K562 (cell line): ENCODE measurements at regions not wholly inside any gene's neighbourhood (a gene's known extent, or its start where the extent isn't known, plus 50 kb on each side); places are given as distances from the start of the nearest gene placed in this dataset.

Source experiments
- ATAC-seq: fragments of 200-7000 bp; cut with Tn5 transposase; 3 replicates; pipeline ENCODE4 v1.9.1; 2020; ENCODE audit warnings: moderate library complexity
- BruUV-seq: library from RNA; stranded (reverse); fragments of 400-500 nt; replicated peaks from 2 replicates; lab custom pipeline; 2021; lab: Mats Ljungman, UMichigan
- CTCF ChIA-PET: fragments of 300-600 bp; formaldehyde crosslinking; extraction: SDS; loops from one replicate; lab custom pipeline; 2021; ENCODE audit warnings: low intra/inter-chr PET ratio; lab: Yijun Ruan, JAX
- POLR2A ChIA-PET: fragments of 300-600, 350-650 bp; sonication (Branson Sonifier 250); formaldehyde crosslinking; extraction: SDS; loops from one replicate; lab custom pipeline; 2021; ENCODE audit warnings: antibody characterized with exemption, inconsistent platforms; lab: Yijun Ruan, JAX
- DNase-seq, 4 experiments: peaks; one replicate each; pipeline versions ENCODE4 v3.0.0 to v3.0.0-alpha.2; 2011 to 2018; ENCODE audit warnings: low spot score in 3 of 4, mixed read lengths in 3 of 4; ENCODE audit errors: extremely low read depth in 1 of 4
- FAIRE-seq: peaks from 2 replicates; lab custom pipeline; 2011; peaks lifted over from hg19 to GRCh38; lab: Jason Lieb, UNC
- H2AFZ ChIP-seq: 2 replicates; pipeline ENCODE4 v1.6.0; 2011; ENCODE audit warnings: low read depth, low read length, control low read depth, inconsistent platforms
- H3K27ac ChIP-seq: fragments of 200-600 bp; 3 replicates; pipeline ENCODE4 v1.8.0; 2011; ENCODE audit warnings: low read depth, mild to moderate bottlenecking, control low read depth, inconsistent platforms, low read length, moderate library complexity, mixed read lengths; ENCODE audit errors: extremely low read depth
- H3K27me3 ChIP-seq, 2 experiments: fragments of 300-600 bp in 1 of 2; 2 replicates in 1 of 2; 3 replicates in 1 of 2; pipeline versions ENCODE4 v1.6.0 to v1.8.0; 2011; ENCODE audit warnings: inconsistent platforms in 2 of 2, low read length in 2 of 2, mild to moderate bottlenecking in 1 of 2, mixed read lengths in 1 of 2, moderate library complexity in 1 of 2; ENCODE audit not compliant: control insufficient read depth in 2 of 2, insufficient read depth in 2 of 2
- H3K36me3 ChIP-seq: fragments of 300-600 bp; 3 replicates; pipeline ENCODE4 v1.8.0; 2011; ENCODE audit warnings: mild to moderate bottlenecking, low read length, inconsistent platforms; ENCODE audit not compliant: control insufficient read depth, insufficient read depth
- H3K4me1 ChIP-seq, 2 experiments: fragments of 200-600 bp in 1 of 2; replicated peaks in 1 of 2; 2 replicates in 1 of 2; 3 replicates in 1 of 2; pipeline versions ENCODE4 v1.5.1 to v1.8.0; 2011; ENCODE audit warnings: inconsistent platforms in 2 of 2, low read length in 2 of 2, mild to moderate bottlenecking in 1 of 2, mixed read lengths in 1 of 2, moderate library complexity in 1 of 2; ENCODE audit not compliant: control insufficient read depth in 2 of 2, insufficient read depth in 2 of 2
- H3K4me2 ChIP-seq: 2 replicates; pipeline ENCODE4 v1.6.1; 2011; ENCODE audit warnings: low read length, control low read depth, inconsistent platforms, mixed read lengths; ENCODE audit not compliant: insufficient read depth
- H3K4me3 ChIP-seq: fragments of 200-600 bp; sonication (generic), shearing (Covaris generic); 2 replicates; pipeline ENCODE4 v1.5.1; 2016; ENCODE audit warnings: control low read depth, inconsistent platforms
- H3K79me2 ChIP-seq: fragments of 200-600 bp; 3 replicates; pipeline ENCODE4 v1.8.0; 2011; ENCODE audit warnings: low read length, inconsistent platforms; ENCODE audit not compliant: control insufficient read depth, insufficient read depth
- H3K9ac ChIP-seq, 2 experiments: 2 replicates each; pipeline versions ENCODE4 v1.6.0 to v1.6.1; 2011; ENCODE audit warnings: low read depth in 2 of 2, low read length in 2 of 2, control low read depth in 1 of 2, inconsistent platforms in 1 of 2, mild to moderate bottlenecking in 1 of 2, mixed read lengths in 1 of 2; ENCODE audit not compliant: insufficient read depth in 1 of 2
- H3K9me1 ChIP-seq: one replicate; pipeline ENCODE4 v1.6.0; 2011; ENCODE audit warnings: inconsistent platforms, mild to moderate bottlenecking, low read length, moderate library complexity; ENCODE audit not compliant: control insufficient read depth, insufficient read depth
- H3K9me3 ChIP-seq: replicated peaks from 2 replicates; pipeline ENCODE4 v1.5.1; 2011; ENCODE audit warnings: low read depth, low read length, inconsistent platforms; ENCODE audit not compliant: control insufficient read depth, insufficient read depth
- H4K20me1 ChIP-seq: replicated peaks from 2 replicates; pipeline ENCODE4 v1.6.1; 2011; ENCODE audit warnings: low read length, inconsistent platforms, mixed read lengths; ENCODE audit not compliant: control insufficient read depth, insufficient read depth
- BHLHE40 ChIP-seq: IDR thresholded peaks from 2 replicates; pipeline ENCODE4 v1.6.1; 2011; ENCODE audit warnings: low read length, improper control_type of control experiment
- CAMTA2 ChIP-seq: fragments of 250-450 bp; sonication (Bioruptor Pico); conservative IDR thresholded peaks from 2 replicates; pipeline ENCODE4 v1.5.1; 2022
- CEBPG ChIP-seq, 3 experiments: fragments of 200-800 bp in 1 of 3; sonication (Bioruptor generic) in 1 of 3; sonication (generic) in 1 of 3; formaldehyde crosslinking in 1 of 3; IDR thresholded peaks in 2 of 3; conservative IDR thresholded peaks in 1 of 3; 2 replicates each; pipeline versions ENCODE4 v1.6.1 to v1.8.0; 2016 to 2022; ENCODE audit warnings: missing compliant biosample characterization in 2 of 3, missing genetic modification characterization in 2 of 3, mild to moderate bottlenecking in 1 of 3, missing genetic modification reagents in 1 of 3
- EGR1 ChIP-seq: fragments of 450-650 bp; conservative IDR thresholded peaks from 2 replicates; pipeline ENCODE4 v1.6.1; 2017; ENCODE audit warnings: mild to moderate bottlenecking
- EP400 ChIP-seq: fragments of 450-650 bp; IDR thresholded peaks from 2 replicates; pipeline ENCODE4 v1.6.1; 2017; ENCODE audit warnings: antibody characterized with exemption, mild to moderate bottlenecking, moderate library complexity
- FOXJ2 ChIP-seq: fragments of 200-800 bp; sonication (Bioruptor generic); IDR thresholded peaks from 2 replicates; pipeline ENCODE4 v1.6.1; 2016; ENCODE audit warnings: missing genetic modification characterization, missing compliant biosample characterization
- HDAC2 ChIP-seq: fragments of 450-650 bp; IDR thresholded peaks from 2 replicates; pipeline ENCODE4 v1.6.1; 2016; ENCODE audit warnings: mild to moderate bottlenecking
- HMGN3 ChIP-seq: IDR thresholded peaks from 2 replicates; pipeline ENCODE4 v1.6.1; 2011; ENCODE audit warnings: borderline replicate concordance, low read depth, mild to moderate bottlenecking, mixed read lengths, low read length; ENCODE audit not compliant: insufficient read length; ENCODE audit errors: extremely low read depth
- IFI16 ChIP-seq: fragments of 250-450 bp; sonication (Bioruptor Pico); IDR thresholded peaks from 2 replicates; pipeline ENCODE4 v2.1.2; 2022; ENCODE audit warnings: mild to moderate bottlenecking, inconsistent platforms
- RAD51 ChIP-seq: fragments of 450-650 bp; IDR thresholded peaks from 2 replicates; pipeline ENCODE4 v1.7.1; 2016; ENCODE audit warnings: low read depth, mild to moderate bottlenecking, borderline replicate concordance
- RBM25 ChIP-seq: fragments of 200-400 bp; formaldehyde crosslinking; IDR thresholded peaks from 2 replicates; pipeline ENCODE4 v1.6.1; 2018; ENCODE audit warnings: low read length, low read depth, moderate library complexity; ENCODE audit not compliant: severe bottlenecking
- STAT5A ChIP-seq: IDR thresholded peaks from 2 replicates; pipeline ENCODE4 v1.6.1; 2012; ENCODE audit warnings: low read length, inconsistent platforms, borderline replicate concordance
- TAF7 ChIP-seq: fragments of 450-650 bp; IDR thresholded peaks from 2 replicates; pipeline ENCODE4 v1.6.1; 2016; ENCODE audit warnings: missing genetic modification characterization, missing compliant biosample characterization
- TAL1 ChIP-seq: fragments of 450-650 bp; IDR thresholded peaks from 2 replicates; pipeline ENCODE4 v1.6.1; 2016; ENCODE audit warnings: mild to moderate bottlenecking
- TCF7L2 ChIP-seq: fragments of 150-350 bp; IDR thresholded peaks from 2 replicates; pipeline ENCODE4 v1.6.1; 2016; ENCODE audit warnings: low read depth, mild to moderate bottlenecking, low read length, moderate library complexity
- YY1 ChIP-seq, 3 experiments: IDR thresholded peaks; 2 replicates each; pipeline ENCODE4 v1.6.1; 2011; ENCODE audit warnings: low read length in 2 of 3, mild to moderate bottlenecking in 2 of 3, moderate library complexity in 2 of 3, borderline replicate concordance in 1 of 3, control low read depth in 1 of 3, low read depth in 1 of 3; ENCODE audit not compliant: insufficient read depth in 3 of 3, insufficient replicate concordance in 2 of 3, control insufficient read depth in 1 of 3, insufficient read length in 1 of 3; ENCODE audit errors: extremely low read depth in 1 of 3
- ZKSCAN1 ChIP-seq: fragments of 150-350 bp; IDR thresholded peaks from 2 replicates; pipeline ENCODE4 v1.6.1; 2016; ENCODE audit warnings: low read depth, low read length
- ZNF699 ChIP-seq: fragments of 250-450 bp; sonication (Bioruptor Pico); IDR thresholded peaks from 2 replicates; pipeline ENCODE4 v1.8.0; 2021; ENCODE audit warnings: mild to moderate bottlenecking, moderate library complexity; ENCODE audit not compliant: insufficient replicate concordance
- WGBS: fragments of 100-300 bp; shearing (Covaris generic); methylation state at CpG from one replicate; pipeline ENCODE4 v1.1.6; 2016; ENCODE audit warnings: low coverage, mixed read lengths; ENCODE audit not compliant: insufficient coverage; ENCODE audit errors: missing lambda C conversion rate; 5-methylcytosine and 5-hydroxymethylcytosine counted together
- in situ Hi-C: fragments of 300-500 bp; cut with MboI; formaldehyde crosslinking; loops from 4 replicates; pipeline ENCODE4 v1.15.0; 2018; ENCODE audit warnings: inconsistent platforms, mixed read lengths
- intact Hi-C: fragments of 100-400 bp; cut with micrococcal nuclease; formaldehyde crosslinking; loops from 2 replicates; pipeline ENCODE4 v1.14.2; 2022
- TF ChIP-seq, protein P1 (sequence below): sonication (generic); formaldehyde crosslinking; IDR thresholded peaks from 2 replicates; pipeline ENCODE4 v1.8.1; 2022; ENCODE audit warnings: missing genetic modification reagents
- TF ChIP-seq, protein P2 (sequence below), 2 experiments: fragments of 450-650 bp in 1 of 2; sonication (generic) in 1 of 2; formaldehyde crosslinking; conservative IDR thresholded peaks; 2 replicates each; pipeline versions ENCODE4 v1.4.0 to v1.8.1; 2020 to 2022; ENCODE audit warnings: mild to moderate bottlenecking in 1 of 2, missing genetic modification reagents in 1 of 2

DNA sequence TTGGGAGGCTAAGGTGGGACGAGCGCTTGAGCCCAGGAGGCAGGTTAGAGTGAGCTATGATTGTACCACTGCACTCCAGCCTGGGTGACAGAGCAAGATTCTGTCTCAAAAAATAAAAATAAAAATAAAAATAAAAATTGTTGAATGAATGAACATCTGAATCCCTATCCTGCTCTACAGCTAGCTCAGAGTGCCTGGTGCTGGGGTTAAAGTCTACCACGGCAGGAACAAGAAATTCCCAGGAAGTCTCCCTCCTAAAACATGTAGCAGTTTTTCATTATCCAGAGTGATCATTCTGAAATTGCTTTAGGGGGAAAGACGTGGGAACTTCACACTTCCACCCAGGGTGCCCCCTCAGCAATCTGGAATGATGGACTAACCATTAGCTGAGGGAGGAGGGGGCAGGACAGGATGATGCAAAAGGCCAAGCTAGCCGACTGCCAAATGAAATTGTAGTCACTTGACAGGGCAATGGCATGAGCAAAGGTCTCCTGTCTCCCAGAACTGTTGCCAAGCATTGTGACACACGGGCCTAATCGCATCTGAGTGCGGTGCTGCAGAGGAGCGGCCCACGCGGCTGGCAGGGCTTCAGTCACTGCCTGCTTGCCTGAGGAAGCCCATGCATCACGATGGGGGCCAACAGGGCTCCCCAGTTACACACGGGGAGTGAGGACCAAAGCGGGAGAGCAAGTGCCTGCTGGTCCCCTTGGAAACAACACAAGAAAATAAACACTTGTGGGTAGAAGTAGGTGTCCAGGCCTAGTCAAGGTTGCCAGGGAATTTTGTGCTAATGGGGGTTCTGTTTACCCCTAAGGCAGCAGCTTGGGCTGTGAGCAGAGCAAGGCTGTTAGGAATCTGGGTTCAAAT, 85.7 kb downstream of the NENF start:
- intact Hi-C loops, result no loop called here
- 7% methylated on average over 14 of the region's 14 CpGs for WGBS
- no peaks in the 10 kb centered on the region for H3K36me3 ChIP-seq
- no peaks in the 10 kb centered on the region for H3K79me2 ChIP-seq
- DNase-seq (no peak), FAIRE-seq (no peak), ATAC-seq (peak; percentile 15; the same call in 2 of the 3 replicates)
- no peaks in the 10 kb centered on the region for H3K9me1 ChIP-seq
- peaks cover 4% of the 10 kb centered on the region; the same call in 1 of the 2 replicates for H4K20me1 ChIP-seq
- ChIA-PET CTCF (no interaction called here), POLR2A (interaction anchor here (0.9 to 1.0 kb wide), 2 partner anchors 10 to 40 kb away, joined by 3 read pairs; no protein-coding TSS in a partner anchor)
- no peak overlapping the region for H2AFZ ChIP-seq
- in situ Hi-C loops, result no loop called here
- H3K9me3 ChIP-seq, result no peaks in the 10 kb centered on the region
- no peak overlapping the region for H3K4me3 ChIP-seq
- no peak overlapping the region for H3K27ac ChIP-seq
- H3K4me1 ChIP-seq, result peaks cover 8 to 9% of the 10 kb centered on the region in 2 experiments; a peak in 3 of 5 replicates
- peaks cover 38 to 68% of the 10 kb centered on the region in 2 experiments for H3K27me3 ChIP-seq
- H3K9ac ChIP-seq, result peak overlapping the region in 1 of 2 experiments; percentile 24; a peak in 1 of 4 replicates
- H3K4me2 ChIP-seq, result no peak overlapping the region
- BruUV-seq, result no TSS peak
- no peak for TF ChIP-seq HMGN3
- no peak for TF ChIP-seq ZKSCAN1
- TF ChIP-seq STAT5A, result no peak
- TF ChIP-seq EGR1, result 0 out of 2 replicates have a peak, but pooled peaks have one; percentile 14
- TF ChIP-seq IFI16, result no peak
- no peak for TF ChIP-seq CEBPG (CRISPR knock-in tag; IDR thresholded peaks at IDR 0.05)
- TF ChIP-seq CEBPG (tag; conservative IDR thresholded peaks at IDR 0.05 in 1 of 2, IDR thresholded peaks at IDR 0.05 in 1 of 2), result peak; percentile 77 to 81
- no peak for TF ChIP-seq YY1 (IDR thresholded peaks at IDR 0.05; ENCODE audit: borderline replicate concordance in 1 of 3, control insufficient read depth in 1 of 3, extremely low read depth in 1 of 3, insufficient read depth in 3 of 3, insufficient read length in 1 of 3, insufficient replicate concordance in 2 of 3, low read depth in 1 of 3, low read length in 2 of 3)
- no peak for TF ChIP-seq HDAC2
- TF ChIP-seq RBM25, result no peak
- TF ChIP-seq, protein P1, sequence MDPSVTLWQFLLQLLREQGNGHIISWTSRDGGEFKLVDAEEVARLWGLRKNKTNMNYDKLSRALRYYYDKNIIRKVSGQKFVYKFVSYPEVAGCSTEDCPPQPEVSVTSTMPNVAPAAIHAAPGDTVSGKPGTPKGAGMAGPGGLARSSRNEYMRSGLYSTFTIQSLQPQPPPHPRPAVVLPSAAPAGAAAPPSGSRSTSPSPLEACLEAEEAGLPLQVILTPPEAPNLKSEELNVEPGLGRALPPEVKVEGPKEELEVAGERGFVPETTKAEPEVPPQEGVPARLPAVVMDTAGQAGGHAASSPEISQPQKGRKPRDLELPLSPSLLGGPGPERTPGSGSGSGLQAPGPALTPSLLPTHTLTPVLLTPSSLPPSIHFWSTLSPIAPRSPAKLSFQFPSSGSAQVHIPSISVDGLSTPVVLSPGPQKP (CRISPR knock-in tag), result no peak
- peak; percentile 53 for TF ChIP-seq BHLHE40
- TF ChIP-seq CAMTA2 (CRISPR knock-in tag), result no peak
- TF ChIP-seq TAF7 (tag), result no peak
- TF ChIP-seq TAL1, result no peak
- TF ChIP-seq, protein P2, sequence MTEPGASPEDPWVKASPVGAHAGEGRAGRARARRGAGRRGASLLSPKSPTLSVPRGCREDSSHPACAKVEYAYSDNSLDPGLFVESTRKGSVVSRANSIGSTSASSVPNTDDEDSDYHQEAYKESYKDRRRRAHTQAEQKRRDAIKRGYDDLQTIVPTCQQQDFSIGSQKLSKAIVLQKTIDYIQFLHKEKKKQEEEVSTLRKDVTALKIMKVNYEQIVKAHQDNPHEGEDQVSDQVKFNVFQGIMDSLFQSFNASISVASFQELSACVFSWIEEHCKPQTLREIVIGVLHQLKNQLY (CRISPR knock-in tag; conservative IDR thresholded peaks at IDR 0.05), result no peak
- TF ChIP-seq RAD51, result no peak
- no peak for TF ChIP-seq EP400
- TF ChIP-seq FOXJ2 (tag), result peak; percentile 50; the same call in 1 of the 2 replicates
- no peak for TF ChIP-seq TCF7L2
- no peak for TF ChIP-seq ZNF699
